H1 (cell line): ENCODE measurements at regions not wholly inside any gene's neighbourhood (a gene's known extent, or its start where the extent isn't known, plus 50 kb on each side); places are given as distances from the start of the nearest gene placed in this dataset.

Experiments
- CTBP2 ChIP-seq: IDR thresholded peaks from 2 replicates; pipeline ENCODE4 v1.7.0; 2011; ENCODE audit warnings: borderline replicate concordance, mild to moderate bottlenecking, moderate library complexity, mixed read lengths, low read length; ENCODE audit not compliant: insufficient read depth, insufficient read length
- RXRA ChIP-seq: IDR thresholded peaks from 2 replicates; pipeline ENCODE4 v1.6.1; 2011; ENCODE audit warnings: low read depth, mild to moderate bottlenecking, low read length, moderate library complexity; ENCODE audit not compliant: insufficient read depth
- TAF7 ChIP-seq: optimal IDR thresholded peaks from 2 replicates; pipeline ENCODE3; 2011; ENCODE audit warnings: low read depth, mild to moderate bottlenecking, inconsistent platforms, low read length, moderate library complexity, borderline replicate concordance

DNA sequence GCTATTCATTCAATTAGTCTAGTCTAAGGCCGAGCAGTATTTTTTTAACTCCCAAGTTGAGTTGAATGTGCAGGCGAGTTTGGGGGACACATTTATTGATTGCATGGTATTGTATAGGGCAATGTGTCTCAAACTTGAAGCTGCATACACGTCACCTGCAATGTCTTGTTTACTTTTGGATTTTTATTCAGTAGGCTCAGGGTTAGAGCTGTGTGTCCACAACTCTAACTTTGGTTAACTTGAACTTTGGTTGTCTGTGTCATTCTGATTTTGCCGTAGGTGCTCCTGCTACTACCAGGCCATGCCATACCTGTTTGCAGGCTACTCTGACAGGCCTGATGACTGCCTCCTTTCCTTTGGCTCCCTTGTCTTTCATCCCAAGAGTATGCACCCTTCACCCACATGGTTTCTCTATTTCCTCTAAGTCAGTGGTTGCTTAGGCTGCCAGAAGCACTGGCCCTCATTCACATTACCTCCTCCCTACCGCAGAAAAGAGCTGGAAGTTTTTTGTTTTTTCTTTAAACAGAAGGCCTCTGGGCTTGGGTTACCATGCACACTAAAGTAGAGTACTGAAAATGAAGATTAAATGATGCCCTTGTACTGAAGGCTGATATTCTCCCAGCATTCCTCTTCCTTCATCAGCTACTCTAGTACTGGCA is 219.4 kb upstream of the SPOPL start (continued):
- TF ChIP-seq CTBP2 (no peak), TAF7 (no peak), RXRA (no peak)
